H9 (cell line): ENCODE measurements at regions not wholly inside any gene's neighbourhood (a gene's known extent, or its start where the extent isn't known, plus 50 kb on each side); places are given as distances from the start of the nearest gene placed in this dataset.

ENCODE experiments used
- DNase-seq: peaks from one replicate; pipeline ENCODE4 v3.0.0-alpha.2; 2017
- H2AFZ ChIP-seq: one replicate; pipeline ENCODE4 v1.6.1; 2013; ENCODE audit warnings: mild to moderate bottlenecking, low read length, control low read depth, moderate library complexity
- H2AK5ac ChIP-seq: 2 replicates; pipeline ENCODE4 v1.6.1; 2013; ENCODE audit warnings: low read length, control low read depth, mixed read lengths; ENCODE audit not compliant: insufficient read length
- H2BK120ac ChIP-seq: one replicate; pipeline ENCODE4 v1.6.1; 2013; ENCODE audit warnings: low read depth, mild to moderate bottlenecking, low read length, control low read depth, inconsistent platforms; ENCODE audit not compliant: poor library complexity, severe bottlenecking
- H2BK12ac ChIP-seq: 2 replicates; pipeline ENCODE4 v1.6.1; 2013; ENCODE audit warnings: low read length, control low read depth, mixed read lengths, low read depth; ENCODE audit not compliant: insufficient read length
- H2BK15ac ChIP-seq: 2 replicates; pipeline ENCODE4 v1.6.1; 2013; ENCODE audit warnings: low read depth, low read length, control low read depth
- H2BK20ac ChIP-seq: one replicate; pipeline ENCODE4 v1.6.1; 2013; ENCODE audit warnings: low read depth, mild to moderate bottlenecking, low read length, control low read depth, inconsistent platforms; ENCODE audit not compliant: poor library complexity, severe bottlenecking
- H2BK5ac ChIP-seq: 2 replicates; pipeline ENCODE4 v1.6.1; 2013; ENCODE audit warnings: low read length, control low read depth, mixed read lengths; ENCODE audit not compliant: insufficient read length
- H3K14ac ChIP-seq: 2 replicates; pipeline ENCODE4 v1.6.1; 2013; ENCODE audit warnings: low read length, control low read depth; ENCODE audit not compliant: insufficient read depth
- H3K18ac ChIP-seq: 2 replicates; pipeline ENCODE4 v1.6.1; 2013; ENCODE audit warnings: low read depth, mild to moderate bottlenecking, mixed read lengths, low read length, control low read depth; ENCODE audit not compliant: insufficient read length
- H3K23ac ChIP-seq: 2 replicates; pipeline ENCODE4 v1.6.1; 2013; ENCODE audit warnings: low read length, control low read depth, mixed read lengths, low read depth; ENCODE audit not compliant: insufficient read length
- H3K23me2 ChIP-seq: 2 replicates; pipeline ENCODE4 v1.6.1; 2013; ENCODE audit warnings: low read depth, mild to moderate bottlenecking, mixed read lengths, low read length, control low read depth; ENCODE audit not compliant: insufficient read length, poor library complexity, severe bottlenecking
- H3K27ac ChIP-seq: 2 replicates; pipeline ENCODE4 v1.5.1; 2013; ENCODE audit warnings: low read length, control low read depth, mixed read lengths, low read depth; ENCODE audit not compliant: insufficient read length
- H3K27me3 ChIP-seq: 2 replicates; pipeline ENCODE4 v1.6.1; 2013; ENCODE audit warnings: low read length, control low read depth, inconsistent platforms; ENCODE audit not compliant: insufficient read depth
- H3K4ac ChIP-seq: 2 replicates; pipeline ENCODE4 v1.6.1; 2013; ENCODE audit warnings: low read depth, mild to moderate bottlenecking, control low read depth, inconsistent platforms, low read length, moderate library complexity
- H3K4me1 ChIP-seq: 2 replicates; pipeline ENCODE4 v1.6.1; 2013; ENCODE audit warnings: low read length, control low read depth, inconsistent platforms; ENCODE audit not compliant: insufficient read depth
- H3K4me2 ChIP-seq: 2 replicates; pipeline ENCODE4 v1.6.1; 2013; ENCODE audit warnings: low read length, control low read depth, mixed read lengths; ENCODE audit not compliant: insufficient read length, insufficient read depth
- H3K56ac ChIP-seq: 2 replicates; pipeline ENCODE4 v1.6.1; 2013; ENCODE audit warnings: low read depth, mild to moderate bottlenecking, mixed read lengths, low read length, control low read depth; ENCODE audit not compliant: insufficient read length
- H3K79me1 ChIP-seq: 2 replicates; pipeline ENCODE4 v1.6.1; 2013; ENCODE audit warnings: low read depth, mild to moderate bottlenecking, moderate library complexity, low read length, control low read depth, inconsistent platforms; ENCODE audit not compliant: insufficient read depth, poor library complexity, severe bottlenecking
- H3K79me2 ChIP-seq: 2 replicates; pipeline ENCODE4 v1.6.1; 2013; ENCODE audit warnings: low read length, control low read depth, inconsistent platforms; ENCODE audit not compliant: insufficient read depth
- H3K9ac ChIP-seq: 2 replicates; pipeline ENCODE4 v1.6.1; 2013; ENCODE audit warnings: low read length, control low read depth, mixed read lengths; ENCODE audit not compliant: insufficient read length; ENCODE audit errors: extremely low read depth
- H3K9me3 ChIP-seq: one replicate; pipeline ENCODE4 v1.6.1; 2013; ENCODE audit warnings: low read depth, low read length, inconsistent platforms; ENCODE audit not compliant: control insufficient read depth
- H3T11ph ChIP-seq: one replicate; pipeline ENCODE4 v1.6.1; 2013; ENCODE audit warnings: mild to moderate bottlenecking, low read length, control low read depth, inconsistent platforms
- H4K20me1 ChIP-seq: one replicate; pipeline ENCODE4 v1.6.1; 2013; ENCODE audit not compliant: control insufficient read depth, insufficient read length, insufficient read depth
- H4K5ac ChIP-seq: 2 replicates; pipeline ENCODE4 v1.6.1; 2013; ENCODE audit warnings: low read depth, mild to moderate bottlenecking, mixed read lengths, low read length, control low read depth; ENCODE audit not compliant: insufficient read length
- H4K8ac ChIP-seq: replicated peaks from 2 replicates; pipeline ENCODE4 v1.6.1; 2013; ENCODE audit warnings: low read length, control low read depth, mixed read lengths, low read depth; ENCODE audit not compliant: insufficient read length
- H4K91ac ChIP-seq: 2 replicates; pipeline ENCODE4 v1.6.1; 2013; ENCODE audit warnings: low read depth, mild to moderate bottlenecking, moderate library complexity, mixed read lengths, low read length, control low read depth; ENCODE audit not compliant: insufficient read length
- H3K27ac Mint-ChIP-seq, 3 experiments: 2 replicates in 2 of 3; 3 replicates in 1 of 3; pipeline ENCODE4 v1.8.0; 2020 to 2021; ENCODE audit warnings: mixed read lengths in 3 of 3, mild to moderate bottlenecking in 1 of 3, moderate library complexity in 1 of 3
- H3K27me3 Mint-ChIP-seq: 2 replicates; pipeline ENCODE4 v1.8.0; 2021; ENCODE audit warnings: low read depth, mild to moderate bottlenecking, moderate library complexity, mixed read lengths
- H3K36me3 Mint-ChIP-seq, 3 experiments: 2 replicates in 2 of 3; 3 replicates in 1 of 3; pipeline ENCODE4 v1.8.0; 2020 to 2021; ENCODE audit warnings: low read depth in 3 of 3, mixed read lengths in 3 of 3; ENCODE audit not compliant: insufficient read depth in 1 of 3
- H3K4me1 Mint-ChIP-seq, 2 experiments: 2 replicates each; pipeline ENCODE4 v1.8.0; 2020; ENCODE audit warnings: mixed read lengths in 2 of 2
- H3K4me3 Mint-ChIP-seq, 2 experiments: 2 replicates in 1 of 2; 3 replicates in 1 of 2; pipeline ENCODE4 v1.8.0; 2020 to 2021; ENCODE audit warnings: mild to moderate bottlenecking in 2 of 2, mixed read lengths in 2 of 2, moderate library complexity in 1 of 2
- H3K9me3 Mint-ChIP-seq, 2 experiments: 2 replicates in 1 of 2; 3 replicates in 1 of 2; pipeline ENCODE4 v1.8.0; 2020; ENCODE audit warnings: mild to moderate bottlenecking in 2 of 2, mixed read lengths in 2 of 2, moderate library complexity in 1 of 2
- CTCF ChIP-seq: fragments of 200-600 bp; sonication (generic); conservative IDR thresholded peaks from 3 replicates; pipeline ENCODE4 v1.8.0; 2021; ENCODE audit warnings: antibody characterized with exemption, mild to moderate bottlenecking
- WGBS: extraction: QIAGEN DNeasy Blood & Tissue Kit; methylation state at CpG from one replicate; pipeline ENCODE4 v1.1.7; 2013; ENCODE audit warnings: missing lambda C conversion rate, low lambda C conversion rate, mixed read lengths; ENCODE audit not compliant: insufficient read length; ENCODE audit errors: extremely low coverage; 5-methylcytosine and 5-hydroxymethylcytosine counted together

- Histone ChIP-seq H3K27ac (no peak overlapping the region), H2BK120ac (no peak overlapping the region), H3K4ac (no peak overlapping the region), H3K4me2 (no peak overlapping the region), H3K18ac (no peak overlapping the region), H3K23ac (no peak overlapping the region), H4K20me1 (no peaks in the 10 kb centered on the region), H4K5ac (no peak overlapping the region), H2BK5ac (no peak overlapping the region), H3K79me1 (no peaks in the 10 kb centered on the region), H3K23me2 (no peaks in the 10 kb centered on the region), H2BK15ac (no peak overlapping the region), H3K79me2 (no peaks in the 10 kb centered on the region), H2BK20ac (no peak overlapping the region), H3K9ac (no peak overlapping the region), H3K14ac (no peak overlapping the region), H4K91ac (no peak overlapping the region), H2BK12ac (no peak overlapping the region), H3T11ph (no peak overlapping the region), H3K9me3 (no peaks in the 10 kb centered on the region), H3K56ac (no peak overlapping the region), H3K27me3 (no peaks in the 10 kb centered on the region), H4K8ac (no peak overlapping the region), H2AK5ac (no peak overlapping the region), H3K4me1 (no peaks in the 10 kb centered on the region), H2AFZ (no peak overlapping the region)
- Mint-ChIP-seq H3K4me1 (no peaks in the 10 kb centered on the region), H3K36me3 (no peaks in the 10 kb centered on the region), H3K9me3 (0 out of 5 replicates have a peak, but pooled peaks cover 0 to 2% of the 10 kb centered on the region in 2 experiments), H3K27me3 (no peaks in the 10 kb centered on the region), H3K4me3 (no peak overlapping the region), H3K27ac (no peak overlapping the region)
- TF ChIP-seq CTCF = no peak
- no peak for DNase-seq
- WGBS = no CpG with 5 or more reads among the region's 3 CpGs
Observed at GRCh38 chr1:195569934-195570333, 1038.3 kb downstream of the KCNT2 start.
